Endothelial cell of umbilical vein (primary cell): ENCODE measurements at regions not wholly inside any gene's neighbourhood (a gene's known extent, or its start where the extent isn't known, plus 50 kb on each side); places are given as distances from the start of the nearest gene placed in this dataset.

ENCODE experiments used
- BruUV-seq: library from RNA; stranded (reverse); fragments of 400-500 nt; replicated peaks from 2 replicates; lab custom pipeline; 2021; lab: Mats Ljungman, UMichigan
- CTCF ChIA-PET: fragments of 300-600, 350-600 bp; sonication (Branson Sonifier 250); formaldehyde crosslinking; loops from one replicate; lab custom pipeline; 2021; ENCODE audit warnings: antibody characterized with exemption, inconsistent platforms; lab: Charles Lee
- POLR2A ChIA-PET: fragments of 300-600, 350-600 bp; sonication (Branson Sonifier 250); formaldehyde crosslinking; loops from one replicate; lab custom pipeline; 2021; ENCODE audit warnings: antibody characterized with exemption, inconsistent platforms; lab: Charles Lee
- DNase-seq: peaks from one replicate; pipeline ENCODE4 v3.0.0-alpha.2; 2011; ENCODE audit warnings: low read depth, low spot score
- FAIRE-seq: peaks from 2 replicates; lab custom pipeline; 2011; peaks lifted over from hg19 to GRCh38; lab: Jason Lieb, UNC
- H2AFZ ChIP-seq: 2 replicates; pipeline ENCODE4 v1.6.0; 2012; ENCODE audit warnings: low read depth, low read length, control low read depth, inconsistent platforms
- H3K27ac ChIP-seq: 2 replicates; pipeline ENCODE4 v1.5.1; 2011; ENCODE audit warnings: low read depth, mild to moderate bottlenecking, control low read depth, low read length, moderate library complexity; ENCODE audit not compliant: insufficient read depth
- H3K27me3 ChIP-seq, 2 experiments: 2 replicates each; pipeline versions ENCODE4 v1.6.0 to v1.6.1; 2011; ENCODE audit warnings: low read length in 2 of 2, mixed read lengths in 1 of 2; ENCODE audit not compliant: control insufficient read depth in 2 of 2, insufficient read depth in 2 of 2
- H3K36me3 ChIP-seq, 2 experiments: 2 replicates in 1 of 2; 3 replicates in 1 of 2; pipeline ENCODE4 v1.5.1; 2011; ENCODE audit warnings: low read length in 2 of 2, mild to moderate bottlenecking in 1 of 2, moderate library complexity in 1 of 2; ENCODE audit not compliant: control insufficient read depth in 2 of 2, insufficient read depth in 2 of 2; ENCODE audit errors: extremely low read depth in 1 of 2
- H3K4me1 ChIP-seq: 3 replicates; pipeline ENCODE4 v1.5.1; 2011; ENCODE audit warnings: mild to moderate bottlenecking, low read length; ENCODE audit not compliant: control insufficient read depth, insufficient read depth; ENCODE audit errors: extremely low read depth
- H3K4me2 ChIP-seq: 2 replicates; pipeline ENCODE4 v1.6.1; 2011; ENCODE audit warnings: low read length, control low read depth, mixed read lengths; ENCODE audit not compliant: insufficient read depth
- H3K4me3 ChIP-seq, 3 experiments: fragments of 200-600 bp in 1 of 3; sonication (generic), shearing (Covaris generic) in 1 of 3; replicated peaks in 1 of 3; 2 replicates each; pipeline ENCODE4 v1.5.1; 2011 to 2016; ENCODE audit warnings: control low read depth in 3 of 3, low read length in 3 of 3, mild to moderate bottlenecking in 2 of 3, inconsistent platforms in 1 of 3, low read depth in 1 of 3, moderate library complexity in 1 of 3; ENCODE audit not compliant: insufficient read depth in 1 of 3
- H3K79me2 ChIP-seq: 2 replicates; pipeline ENCODE4 v1.6.0; 2012; ENCODE audit warnings: low read length, inconsistent platforms; ENCODE audit not compliant: control insufficient read depth, insufficient read depth
- H3K9ac ChIP-seq: replicated peaks from 2 replicates; pipeline ENCODE3; 2011; ENCODE audit warnings: low read length, control low read depth; ENCODE audit not compliant: insufficient read depth; ENCODE audit errors: extremely low read depth
- H3K9me1 ChIP-seq: replicated peaks from 3 replicates; pipeline ENCODE4 v1.6.0; 2011; ENCODE audit warnings: mild to moderate bottlenecking, low read length; ENCODE audit not compliant: control insufficient read depth, insufficient read depth; ENCODE audit errors: extremely low read depth
- H3K9me3 ChIP-seq: replicated peaks from 2 replicates; pipeline ENCODE4 v1.5.1; 2012; ENCODE audit warnings: low read length, inconsistent platforms; ENCODE audit not compliant: control insufficient read depth, insufficient read depth
- H4K20me1 ChIP-seq: replicated peaks from 2 replicates; pipeline ENCODE3; 2011; ENCODE audit warnings: mild to moderate bottlenecking, low read length; ENCODE audit not compliant: control insufficient read depth, insufficient read depth; ENCODE audit errors: extremely low read depth
- CTCF ChIP-seq, 2 donors: IDR thresholded peaks; 1 replicate in 1 of 2; 2 replicates in 1 of 2; pipeline ENCODE4 v1.5.1; 2011; ENCODE audit warnings: low read length in 2 of 2, mild to moderate bottlenecking in 2 of 2, moderate library complexity in 2 of 2, control low read depth in 1 of 2, inconsistent platforms in 1 of 2, low read depth in 1 of 2; ENCODE audit not compliant: insufficient read depth in 1 of 2; ENCODE audit errors: extremely low read depth in 1 of 2
- EZH2 ChIP-seq: IDR thresholded peaks from 2 replicates; pipeline ENCODE4 v1.6.1; 2012; ENCODE audit warnings: borderline replicate concordance, low read depth, mild to moderate bottlenecking, moderate library complexity, low read length, inconsistent platforms; ENCODE audit not compliant: severe bottlenecking
- FOS ChIP-seq: IDR thresholded peaks from 2 replicates; pipeline ENCODE4 v1.6.1; 2011; ENCODE audit warnings: mild to moderate bottlenecking, low read length, moderate library complexity, borderline replicate concordance; ENCODE audit not compliant: insufficient read depth
- GATA2 ChIP-seq: IDR thresholded peaks from 2 replicates; pipeline ENCODE4 v1.7.0; 2011; ENCODE audit warnings: low read depth, mild to moderate bottlenecking, moderate library complexity, mixed read lengths, low read length; ENCODE audit not compliant: insufficient read length, insufficient read depth
- JUN ChIP-seq: IDR thresholded peaks from 2 replicates; pipeline ENCODE4 v1.6.1; 2011; ENCODE audit warnings: borderline replicate concordance, low read depth; ENCODE audit not compliant: insufficient read length, insufficient read depth
- MAX ChIP-seq: IDR thresholded peaks from 2 replicates; pipeline ENCODE4 v1.6.1; 2011; ENCODE audit not compliant: insufficient read depth, insufficient read length
- MYC ChIP-seq: IDR thresholded peaks from one replicate; pipeline ENCODE4 v1.6.1; 2011; ENCODE audit warnings: mild to moderate bottlenecking, low read depth, low read length
- POLR2A ChIP-seq: IDR thresholded peaks from 2 replicates; pipeline ENCODE4 v1.6.1; 2012; ENCODE audit warnings: low read depth, mild to moderate bottlenecking, control low read depth, low read length
- POLR2AphosphoS5 ChIP-seq: IDR thresholded peaks from 2 replicates; pipeline ENCODE4 v1.6.1; 2012; ENCODE audit warnings: low read depth, mild to moderate bottlenecking, control low read depth, low read length, moderate library complexity; ENCODE audit not compliant: insufficient read depth
- dilution Hi-C: fragments of 300-500 bp; cut with MboI; formaldehyde crosslinking; loops from one replicate; pipeline ENCODE4 v1.15.0; 2019; ENCODE audit warnings: low sequenced_read_pairs; ENCODE audit not compliant: extremely low pct_ligation_motif_present
- intact Hi-C: fragments of 100-400 bp; cut with micrococcal nuclease; formaldehyde crosslinking; loops from one replicate; pipeline ENCODE4 v1.10.0; 2022

- no peak overlapping the region for H3K4me2 ChIP-seq
Measured at GRCh38 chr11:38759394-38759793, 2161.4 kb upstream of the RAG2 start.

More at GRCh38 chr11:38759394-38759793, 2161.4 kb upstream of the RAG2 start:
- Histone ChIP-seq H3K27ac (no peak overlapping the region), H3K27me3 (no peaks in the 10 kb centered on the region), H3K9me3 (no peaks in the 10 kb centered on the region), H3K4me1 (no peaks in the 10 kb centered on the region), H3K4me3 (no peak overlapping the region), H3K9ac (no peak overlapping the region), H4K20me1 (no peaks in the 10 kb centered on the region), H2AFZ (no peak overlapping the region), H3K9me1 (no peaks in the 10 kb centered on the region), H3K79me2 (no peaks in the 10 kb centered on the region), H3K36me3 (no peaks in the 10 kb centered on the region)
- BruUV-seq, result no TSS peak
- FAIRE-seq, result no peak
- no peak for DNase-seq
- POLR2A ChIA-PET, result no interaction called here
- intact Hi-C loops (no loop called here), dilution Hi-C loops (no loop called here)
- TF ChIP-seq MYC, result no peak
- no peak for TF ChIP-seq MAX
- no peak for TF ChIP-seq POLR2AphosphoS5
- TF ChIP-seq JUN, result no peak
- no peak for TF ChIP-seq CTCF (IDR thresholded peaks at IDR 0.05; ENCODE audit: extremely low read depth in 1 of 2, insufficient read depth in 1 of 2, low read depth in 1 of 2, low read length in 2 of 2)
- TF ChIP-seq POLR2A, result no peak
- TF ChIP-seq FOS, result no peak
- TF ChIP-seq EZH2, result no peak
- TF ChIP-seq GATA2, result no peak
- CTCF ChIA-PET, result no interaction called here
